K562 (cell line): ENCODE measurements at regions not wholly inside any gene's neighbourhood (a gene's known extent, or its start where the extent isn't known, plus 50 kb on each side); places are given as distances from the start of the nearest gene placed in this dataset.

Experiments
- ATF1 ChIP-seq, 2 experiments: fragments of 450-650 bp in 1 of 2; IDR thresholded peaks; 2 replicates each; pipeline ENCODE4 v1.6.1; 2016; ENCODE audit warnings: missing compliant biosample characterization in 1 of 2, missing genetic modification characterization in 1 of 2
- RAD21 ChIP-seq, 2 experiments: fragments of 250-450 bp in 1 of 2; fragments of 450-650 bp in 1 of 2; sonication (Bioruptor Pico) in 1 of 2; formaldehyde crosslinking in 1 of 2; IDR thresholded peaks in 1 of 2; conservative IDR thresholded peaks in 1 of 2; 2 replicates each; pipeline versions ENCODE4 v1.4.0 to v1.8.0; 2020 to 2022; ENCODE audit warnings: mild to moderate bottlenecking in 2 of 2, moderate library complexity in 1 of 2
- SREBF2 ChIP-seq: sonication (generic); formaldehyde crosslinking; IDR thresholded peaks from 2 replicates; pipeline ENCODE4 v1.4.0; 2020; ENCODE audit warnings: mild to moderate bottlenecking, missing genetic modification reagents
- TGIF2 ChIP-seq: sonication (generic); formaldehyde crosslinking; IDR thresholded peaks from 2 replicates; pipeline ENCODE4 v1.8.1; 2022; ENCODE audit warnings: mild to moderate bottlenecking, missing genetic modification reagents, moderate library complexity
- ZNF140 ChIP-seq: fragments of 250-450 bp; sonication (Bioruptor Pico); IDR thresholded peaks from 2 replicates; pipeline ENCODE4 v1.8.0; 2021; ENCODE audit warnings: moderate library complexity, mild to moderate bottlenecking, inconsistent platforms
- ZNF165 ChIP-seq: fragments of 250-450 bp; sonication (Bioruptor Pico); IDR thresholded peaks from 2 replicates; pipeline ENCODE4 v1.4.0; 2020; ENCODE audit warnings: borderline replicate concordance

DNA sequence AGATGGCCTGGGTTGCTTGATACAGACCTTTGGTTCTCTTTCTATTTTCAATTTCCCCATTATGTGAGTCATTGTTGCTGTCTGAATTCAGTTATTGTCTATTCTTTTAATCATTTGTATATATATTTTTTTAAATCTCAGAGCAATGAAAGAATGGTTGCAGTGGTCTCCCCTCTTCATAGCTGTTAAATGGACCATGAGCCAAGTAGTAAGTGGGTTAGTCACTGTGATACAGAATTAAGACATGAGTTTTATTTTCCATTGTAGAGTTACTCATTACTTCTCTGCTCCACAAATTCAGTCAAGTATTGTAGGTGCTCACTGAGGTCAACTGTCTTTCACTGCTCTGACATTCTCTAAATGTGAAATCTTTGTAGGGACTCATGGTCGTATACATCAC lies 174.6 kb upstream of the GRAMD2B start:
- no peak for TF ChIP-seq TGIF2
- TF ChIP-seq ATF1 (CRISPR knock-in tag; IDR thresholded peaks at IDR 0.05): no peak
- no peak for TF ChIP-seq ATF1 (tag; IDR thresholded peaks at IDR 0.05)
- no peak for TF ChIP-seq RAD21 (CRISPR knock-in tag; conservative IDR thresholded peaks at IDR 0.05 in 1 of 2, IDR thresholded peaks at IDR 0.05 in 1 of 2)
- TF ChIP-seq SREBF2: no peak
- TF ChIP-seq ZNF140 (CRISPR knock-in tag): no peak
- no peak for TF ChIP-seq ZNF165
